H1 (cell line): ENCODE measurements at regions not wholly inside any gene's neighbourhood (a gene's known extent, or its start where the extent isn't known, plus 50 kb on each side); places are given as distances from the start of the nearest gene placed in this dataset.

ENCODE experiments used
- CTCF ChIA-PET: fragments of 300-600 bp; sonication (Branson Sonifier 250); formaldehyde crosslinking; loops from one replicate; lab custom pipeline; 2021; ENCODE audit not compliant: partially characterized antibody; lab: Charles Lee
- POLR2A ChIA-PET: fragments of 300-600 bp; sonication (Branson Sonifier 250); formaldehyde crosslinking; loops from one replicate; lab custom pipeline; 2021; ENCODE audit warnings: inconsistent platforms; ENCODE audit not compliant: partially characterized antibody; lab: Charles Lee
- DNase-seq, 2 experiments: peaks; one replicate each; pipeline versions ENCODE4 v3.0.0 to v3.0.0-alpha.2; 2010 to 2022; ENCODE audit warnings: low spot score in 2 of 2, low read depth in 1 of 2, mixed read lengths in 1 of 2
- FAIRE-seq: peaks from 2 replicates; lab custom pipeline; 2011; peaks lifted over from hg19 to GRCh38; lab: Jason Lieb, UNC
- H2AFZ ChIP-seq: 2 replicates; pipeline ENCODE4 v1.8.1; 2012; ENCODE audit warnings: low read length, inconsistent platforms
- H2AK5ac ChIP-seq: 2 replicates; pipeline ENCODE4 v1.6.1; 2013; ENCODE audit warnings: low read depth, low read length
- H2BK120ac ChIP-seq: replicated peaks from 2 replicates; pipeline ENCODE3; 2013; ENCODE audit warnings: low read depth, low read length, inconsistent platforms
- H2BK12ac ChIP-seq: 2 replicates; pipeline ENCODE4 v1.6.1; 2013; ENCODE audit warnings: low read depth, low read length
- H2BK15ac ChIP-seq: 2 replicates; pipeline ENCODE4 v1.6.1; 2013; ENCODE audit warnings: low read length
- H2BK20ac ChIP-seq: 2 replicates; pipeline ENCODE4 v1.6.1; 2013; ENCODE audit warnings: low read length
- H2BK5ac ChIP-seq: 2 replicates; pipeline ENCODE4 v1.6.1; 2013; ENCODE audit warnings: low read depth, low read length
- H3K14ac ChIP-seq: 2 replicates; pipeline ENCODE4 v1.6.1; 2013; ENCODE audit warnings: inconsistent platforms; ENCODE audit not compliant: insufficient read length
- H3K18ac ChIP-seq: 2 replicates; pipeline ENCODE4 v1.6.1; 2013; ENCODE audit warnings: low read length; ENCODE audit errors: extremely low read depth
- H3K23ac ChIP-seq: 2 replicates; pipeline ENCODE4 v1.6.1; 2013; ENCODE audit warnings: inconsistent platforms; ENCODE audit not compliant: insufficient read length
- H3K23me2 ChIP-seq: 2 replicates; pipeline ENCODE4 v1.6.1; 2013; ENCODE audit warnings: low read depth, low read length
- H3K27ac ChIP-seq: 2 replicates; pipeline ENCODE4 v1.6.1; 2011; ENCODE audit warnings: low read depth, low read length, inconsistent platforms
- H3K27me3 ChIP-seq, 4 experiments: replicated peaks in 1 of 4; 1 replicate in 1 of 4; 2 replicates in 3 of 4; pipeline versions ENCODE4 v1.6.1 to v1.8.1; 2011 to 2013; ENCODE audit warnings: low read length in 3 of 4, mild to moderate bottlenecking in 3 of 4, inconsistent platforms in 2 of 4, mixed read lengths in 2 of 4, moderate library complexity in 1 of 4; ENCODE audit not compliant: control insufficient read depth in 3 of 4, insufficient read depth in 3 of 4; ENCODE audit errors: extremely low read depth in 1 of 4
- H3K36me3 ChIP-seq, 4 experiments: 2 replicates each; pipeline versions ENCODE4 v1.6.1 to v1.8.1; 2011 to 2013; ENCODE audit warnings: mild to moderate bottlenecking in 4 of 4, low read length in 3 of 4, moderate library complexity in 2 of 4, control low read depth in 1 of 4, inconsistent platforms in 1 of 4; ENCODE audit not compliant: insufficient read depth in 4 of 4, control insufficient read depth in 2 of 4
- H3K4ac ChIP-seq: replicated peaks from 2 replicates; pipeline ENCODE3; 2013; ENCODE audit warnings: low read length, low read depth, mixed read lengths, inconsistent platforms; ENCODE audit not compliant: insufficient read length
- H3K4me1 ChIP-seq, 4 experiments: replicated peaks in 1 of 4; 1 replicate in 1 of 4; 2 replicates in 3 of 4; pipeline versions ENCODE4 v1.6.1 to v1.8.1; 2011 to 2013; ENCODE audit warnings: low read length in 3 of 4, inconsistent platforms in 2 of 4, mixed read lengths in 1 of 4; ENCODE audit not compliant: insufficient read depth in 4 of 4, control insufficient read depth in 3 of 4
- H3K4me2 ChIP-seq, 2 experiments: 2 replicates each; pipeline versions ENCODE4 v1.6.1 to v1.8.1; 2011 to 2013; ENCODE audit warnings: low read depth in 2 of 2, low read length in 2 of 2, control low read depth in 1 of 2, inconsistent platforms in 1 of 2, mild to moderate bottlenecking in 1 of 2; ENCODE audit not compliant: insufficient read depth in 1 of 2
- H3K4me3 ChIP-seq, 4 experiments: fragments of 200-600, 300-600 bp in 1 of 4; sonication (generic), shearing (Covaris generic), sonication (Bioruptor Twin) in 1 of 4; 2 replicates each; pipeline versions ENCODE4 v1.5.1 to v1.8.1; 2011 to 2016; ENCODE audit warnings: low read length in 4 of 4, low read depth in 3 of 4, control low read depth in 2 of 4, inconsistent platforms in 2 of 4, mild to moderate bottlenecking in 2 of 4, mixed read lengths in 1 of 4, moderate library complexity in 1 of 4; ENCODE audit not compliant: insufficient read depth in 2 of 4; ENCODE audit errors: extremely low read depth in 1 of 4
- H3K56ac ChIP-seq: replicated peaks from 2 replicates; pipeline ENCODE3; 2013; ENCODE audit warnings: low read depth, mild to moderate bottlenecking, mixed read lengths, low read length, inconsistent platforms; ENCODE audit not compliant: insufficient read length
- H3K79me1 ChIP-seq: 2 replicates; pipeline ENCODE4 v1.6.1; 2013; ENCODE audit warnings: low read depth, low read length, control low read depth
- H3K79me2 ChIP-seq, 2 experiments: 2 replicates each; pipeline versions ENCODE4 v1.6.1 to v1.8.1; 2012 to 2013; ENCODE audit warnings: low read length in 2 of 2, mild to moderate bottlenecking in 2 of 2, inconsistent platforms in 1 of 2; ENCODE audit not compliant: insufficient read depth in 2 of 2, control insufficient read depth in 1 of 2
- H3K9ac ChIP-seq, 4 experiments: replicated peaks in 1 of 4; 1 replicate in 1 of 4; 2 replicates in 3 of 4; pipeline versions ENCODE4 v1.6.1 to v1.8.1; 2011 to 2013; ENCODE audit warnings: low read depth in 3 of 4, low read length in 3 of 4, control low read depth in 2 of 4, mild to moderate bottlenecking in 2 of 4, moderate library complexity in 2 of 4, inconsistent platforms in 1 of 4; ENCODE audit errors: extremely low read depth in 1 of 4
- H3K9me3 ChIP-seq, 2 experiments: 2 replicates each; pipeline versions ENCODE4 v1.6.1 to v1.8.1; 2012 to 2013; ENCODE audit warnings: mild to moderate bottlenecking in 2 of 2, moderate library complexity in 2 of 2, control low read depth in 1 of 2, inconsistent platforms in 1 of 2, low read depth in 1 of 2, low read length in 1 of 2, mixed read lengths in 1 of 2; ENCODE audit not compliant: insufficient read depth in 2 of 2
- H4K20me1 ChIP-seq, 2 experiments: replicated peaks in 1 of 2; 2 replicates each; pipeline versions ENCODE3 to v1.8.1; 2011 to 2013; ENCODE audit warnings: inconsistent platforms in 2 of 2, low read length in 2 of 2, mild to moderate bottlenecking in 1 of 2; ENCODE audit not compliant: insufficient read depth in 2 of 2, control insufficient read depth in 1 of 2
- H4K5ac ChIP-seq: 2 replicates; pipeline ENCODE4 v1.6.1; 2013; ENCODE audit warnings: low read length, low read depth, mixed read lengths, inconsistent platforms; ENCODE audit not compliant: insufficient read length
- H4K8ac ChIP-seq: 2 replicates; pipeline ENCODE4 v1.8.0; 2013; ENCODE audit warnings: mild to moderate bottlenecking, moderate library complexity, low read length, inconsistent platforms; ENCODE audit not compliant: insufficient read depth; ENCODE audit errors: extremely low read depth
- H4K91ac ChIP-seq: replicated peaks from 2 replicates; pipeline ENCODE3; 2013; ENCODE audit warnings: low read length, mixed read lengths, inconsistent platforms; ENCODE audit not compliant: insufficient read length
- BCL11A ChIP-seq, 2 experiments: IDR thresholded peaks; one replicate each; pipeline ENCODE4 v1.6.1; 2011; ENCODE audit warnings: low read depth in 2 of 2, low read length in 2 of 2, mild to moderate bottlenecking in 2 of 2
- CBX5 ChIP-seq: fragments of 300-800, 300-1000 bp; sonication (generic); IDR thresholded peaks from 2 replicates; pipeline ENCODE4 v1.7.1; 2016; ENCODE audit warnings: antibody characterized with exemption, low read length, low read depth
- EZH2 ChIP-seq: fragments of 200-600 bp; sonication (generic); IDR thresholded peaks from 2 replicates; pipeline ENCODE4 v1.7.1; 2012; ENCODE audit warnings: low read depth, mild to moderate bottlenecking, moderate library complexity, low read length, inconsistent platforms; ENCODE audit not compliant: severe bottlenecking
- FOSL1 ChIP-seq: IDR thresholded peaks from 2 replicates; pipeline ENCODE4 v1.6.1; 2011; ENCODE audit warnings: mild to moderate bottlenecking, low read depth, low read length, moderate library complexity; ENCODE audit not compliant: insufficient read depth
- HDAC6 ChIP-seq: IDR thresholded peaks from one replicate; pipeline ENCODE4 v1.7.1; 2012; ENCODE audit warnings: low read depth, mild to moderate bottlenecking, inconsistent platforms, low read length, moderate library complexity
- RNF2 ChIP-seq: fragments of 200-900, 300-1000 bp; sonication (generic); IDR thresholded peaks from 2 replicates; pipeline ENCODE4 v1.7.1; 2016; ENCODE audit warnings: borderline replicate concordance, low read depth, mild to moderate bottlenecking, antibody characterized with exemption, low read length; ENCODE audit not compliant: poor library complexity, severe bottlenecking; ENCODE audit errors: missing control alignments
- ZNF274 ChIP-seq: IDR thresholded peaks from 2 replicates; pipeline ENCODE4 v1.7.0; 2012; ENCODE audit warnings: low read length, borderline replicate concordance; ENCODE audit errors: extremely low read depth
- WGBS, 2 experiments: shearing (Covaris generic) in 1 of 2; methylation state at CpG; one replicate each; pipeline versions ENCODE4 v1.1.6 to v1.1.7; 2013 to 2015; ENCODE audit warnings: low lambda C conversion rate in 2 of 2, mixed read lengths in 2 of 2, inconsistent platforms in 1 of 2, low coverage in 1 of 2, missing lambda C conversion rate in 1 of 2; ENCODE audit not compliant: insufficient replicate concordance in 2 of 2, insufficient coverage in 1 of 2, insufficient read length in 1 of 2; ENCODE audit errors: extremely low coverage in 1 of 2, missing lambda C conversion rate in 1 of 2; 5-methylcytosine and 5-hydroxymethylcytosine counted together
- TF ChIP-seq, protein P1 (sequence below): IDR thresholded peaks from 2 replicates; pipeline ENCODE4 v1.6.1; 2011; ENCODE audit warnings: low read length, improper control_type of control experiment

GRCh38 chr1:189149547-189150375 lies 1327.9 kb downstream of the BRINP3 start:
- Histone ChIP-seq H2AFZ (0 out of 2 replicates have a peak overlapping the region, but pooled peaks have one; percentile 5), H3K4me3 (no peak overlapping the region), H3K27me3 (no peaks in the 10 kb centered on the region), H3K79me2 (no peaks in the 10 kb centered on the region), H3K14ac (no peak overlapping the region), H3K9ac (no peak overlapping the region), H3K79me1 (no peaks in the 10 kb centered on the region), H3K4me1 (no peaks in the 10 kb centered on the region), H4K8ac (no peak overlapping the region; the same call in 1 of the 2 replicates), H3K56ac (no peak overlapping the region), H3K9me3 (no peaks in the 10 kb centered on the region), H3K4ac (no peak overlapping the region), H2BK5ac (no peak overlapping the region), H2BK12ac (no peak overlapping the region), H4K20me1 (no peaks in the 10 kb centered on the region), H2BK20ac (no peak overlapping the region), H4K5ac (no peak overlapping the region), H3K18ac (no peak overlapping the region), H3K27ac (no peak overlapping the region), H4K91ac (no peak overlapping the region), H2BK120ac (no peak overlapping the region), H3K23ac (no peak overlapping the region), H2AK5ac (no peak overlapping the region), H2BK15ac (no peak overlapping the region), H3K23me2 (no peaks in the 10 kb centered on the region), H3K4me2 (no peak overlapping the region), H3K36me3 (no peaks in the 10 kb centered on the region)
- CTCF ChIA-PET, result interaction anchor here (1.2 to 1.3 kb wide), 2 partner anchors 15 to 30 kb away, joined by 3 read pairs; no protein-coding TSS in a partner anchor
- DNase-seq (peak; percentile 56 to 60), FAIRE-seq (no peak)
- WGBS, 2 experiments, result 81% methylated on average over 21 of the region's 21 CpGs; no CpG with 5 or more reads in 1 of the 2 experiments
- POLR2A ChIA-PET, result no interaction called here
- TF ChIP-seq EZH2 (no peak), RNF2 (no peak), BCL11A (IDR thresholded peaks at IDR 0.05; ENCODE audit: low read depth in 2 of 2, low read length in 2 of 2) (no peak), FOSL1 (no peak), CBX5 (no peak), ZNF274 (no peak), HDAC6 (no peak)
- TF ChIP-seq, protein P1, sequence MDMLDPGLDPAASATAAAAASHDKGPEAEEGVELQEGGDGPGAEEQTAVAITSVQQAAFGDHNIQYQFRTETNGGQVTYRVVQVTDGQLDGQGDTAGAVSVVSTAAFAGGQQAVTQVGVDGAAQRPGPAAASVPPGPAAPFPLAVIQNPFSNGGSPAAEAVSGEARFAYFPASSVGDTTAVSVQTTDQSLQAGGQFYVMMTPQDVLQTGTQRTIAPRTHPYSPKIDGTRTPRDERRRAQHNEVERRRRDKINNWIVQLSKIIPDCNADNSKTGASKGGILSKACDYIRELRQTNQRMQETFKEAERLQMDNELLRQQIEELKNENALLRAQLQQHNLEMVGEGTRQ, result no peak
